SU-DHL-6 (cell line): ENCODE measurements at regions not wholly inside any gene's neighbourhood (a gene's known extent, or its start where the extent isn't known, plus 50 kb on each side); places are given as distances from the start of the nearest gene placed in this dataset.
A peak's percentile ranks its signal among the peaks of the same experiment; 100 is the strongest.

Experiments used
- H2AFZ ChIP-seq: fragments of 200-600 bp; sonication (generic); 2 replicates; pipeline ENCODE4 v1.6.1; 2014; ENCODE audit warnings: low read depth, mild to moderate bottlenecking, moderate library complexity, mixed read lengths, antibody characterized with exemption, low read length; ENCODE audit not compliant: severe bottlenecking
- H3F3A ChIP-seq: fragments of 200-600 bp; shearing (Covaris generic); 2 replicates; pipeline ENCODE4 v1.6.0; 2016; ENCODE audit warnings: antibody characterized with exemption, mild to moderate bottlenecking; ENCODE audit not compliant: insufficient read depth
- H3K27ac ChIP-seq: fragments of 200-600 bp; sonication (generic); 2 replicates; pipeline ENCODE4 v1.5.1; 2016; ENCODE audit warnings: low read depth, mild to moderate bottlenecking, low read length, moderate library complexity, mixed read lengths
- H3K27me3 ChIP-seq: fragments of 200-600 bp; sonication (generic), shearing (Covaris generic); 2 replicates; pipeline ENCODE4 v1.6.0; 2014; ENCODE audit warnings: mild to moderate bottlenecking, low read length
- H3K36me3 ChIP-seq: fragments of 200-600 bp; sonication (generic); 2 replicates; pipeline ENCODE4 v1.6.1; 2014; ENCODE audit warnings: mild to moderate bottlenecking, low read length, mixed read lengths
- H3K4me2 ChIP-seq: fragments of 300-600, 200-600 bp; shearing (Covaris generic), sonication (generic); 2 replicates; pipeline ENCODE4 v1.6.0; 2014; ENCODE audit warnings: low read length, low read depth, mild to moderate bottlenecking; ENCODE audit not compliant: poor library complexity, severe bottlenecking
- H3K4me3 ChIP-seq: fragments of 200-600 bp; sonication (generic); 2 replicates; pipeline ENCODE4 v1.5.1; 2014; ENCODE audit warnings: antibody characterized with exemption, low read length, mild to moderate bottlenecking, mixed read lengths; ENCODE audit not compliant: insufficient read depth, poor library complexity, severe bottlenecking
- H3K79me2 ChIP-seq: fragments of 200-600 bp; sonication (generic); 2 replicates; pipeline ENCODE4 v1.6.1; 2014; ENCODE audit warnings: mild to moderate bottlenecking, low read length, moderate library complexity; ENCODE audit not compliant: insufficient read depth
- H3K9ac ChIP-seq: fragments of 200-600 bp; sonication (generic); 2 replicates; pipeline ENCODE4 v1.7.0; 2014; ENCODE audit warnings: mild to moderate bottlenecking, low read length
- H3K9me2 ChIP-seq: fragments of 200-600 bp; sonication (generic); replicated peaks from 2 replicates; pipeline ENCODE4 v1.6.1; 2014; ENCODE audit warnings: low read length; ENCODE audit not compliant: insufficient read depth
- H3K9me3 ChIP-seq: fragments of 200-600 bp; sonication (generic); 2 replicates; pipeline ENCODE4 v1.6.1; 2014; ENCODE audit warnings: low read length, mixed read lengths; ENCODE audit not compliant: insufficient read depth
- H4K20me1 ChIP-seq: fragments of 200-600 bp; sonication (generic); 2 replicates; pipeline ENCODE4 v1.6.1; 2014; ENCODE audit warnings: low read depth, mild to moderate bottlenecking, antibody characterized with exemption, low read length, moderate library complexity, mixed read lengths
- EZH2phosphoT487 ChIP-seq: fragments of 200-600 bp; sonication (generic), shearing (Covaris generic); conservative IDR thresholded peaks from 2 replicates; pipeline ENCODE4 v1.6.1; 2018; ENCODE audit warnings: mild to moderate bottlenecking, antibody characterized with exemption, low read length, moderate library complexity, mixed read lengths
- TF ChIP-seq, protein P1 (sequence below): fragments of 200-600 bp; sonication (generic); IDR thresholded peaks from one replicate; pipeline ENCODE4 v1.5.1; 2017; ENCODE audit warnings: antibody characterized with exemption, mild to moderate bottlenecking, low read length, moderate library complexity; ENCODE audit not compliant: insufficient read depth, poor library complexity, severe bottlenecking

- no peaks in the 10 kb centered on the region for H3K79me2 ChIP-seq
- no peaks in the 10 kb centered on the region for H3K27me3 ChIP-seq
- H3K4me3 ChIP-seq, result no peak overlapping the region
- no peak overlapping the region for H3K4me2 ChIP-seq
- H3K27ac ChIP-seq, result no peak overlapping the region
- no peak for TF ChIP-seq EZH2phosphoT487
- TF ChIP-seq, protein P1, sequence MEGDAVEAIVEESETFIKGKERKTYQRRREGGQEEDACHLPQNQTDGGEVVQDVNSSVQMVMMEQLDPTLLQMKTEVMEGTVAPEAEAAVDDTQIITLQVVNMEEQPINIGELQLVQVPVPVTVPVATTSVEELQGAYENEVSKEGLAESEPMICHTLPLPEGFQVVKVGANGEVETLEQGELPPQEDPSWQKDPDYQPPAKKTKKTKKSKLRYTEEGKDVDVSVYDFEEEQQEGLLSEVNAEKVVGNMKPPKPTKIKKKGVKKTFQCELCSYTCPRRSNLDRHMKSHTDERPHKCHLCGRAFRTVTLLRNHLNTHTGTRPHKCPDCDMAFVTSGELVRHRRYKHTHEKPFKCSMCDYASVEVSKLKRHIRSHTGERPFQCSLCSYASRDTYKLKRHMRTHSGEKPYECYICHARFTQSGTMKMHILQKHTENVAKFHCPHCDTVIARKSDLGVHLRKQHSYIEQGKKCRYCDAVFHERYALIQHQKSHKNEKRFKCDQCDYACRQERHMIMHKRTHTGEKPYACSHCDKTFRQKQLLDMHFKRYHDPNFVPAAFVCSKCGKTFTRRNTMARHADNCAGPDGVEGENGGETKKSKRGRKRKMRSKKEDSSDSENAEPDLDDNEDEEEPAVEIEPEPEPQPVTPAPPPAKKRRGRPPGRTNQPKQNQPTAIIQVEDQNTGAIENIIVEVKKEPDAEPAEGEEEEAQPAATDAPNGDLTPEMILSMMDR, result no peak
- no peaks in the 10 kb centered on the region for H4K20me1 ChIP-seq
- no peak overlapping the region for H2AFZ ChIP-seq
- H3K9ac ChIP-seq, result no peak overlapping the region
- H3K9me2 ChIP-seq, result no peaks in the 10 kb centered on the region
- H3F3A ChIP-seq, result no peaks in the 10 kb centered on the region
- H3K9me3 ChIP-seq, result no peaks in the 10 kb centered on the region
- H3K36me3 ChIP-seq, result no peaks in the 10 kb centered on the region
Observed at GRCh38 chr20:11200423-11200822, 526.6 kb upstream of the JAG1 start.

- Histone ChIP-seq H3K27ac (no peak overlapping the region), H4K20me1 (no peaks in the 10 kb centered on the region), H3K9me3 (no peaks in the 10 kb centered on the region), H3K36me3 (no peaks in the 10 kb centered on the region), H2AFZ (no peak overlapping the region), H3K27me3 (no peaks in the 10 kb centered on the region), H3K79me2 (no peaks in the 10 kb centered on the region), H3K9ac (no peak overlapping the region), H3K9me2 (no peaks in the 10 kb centered on the region), H3F3A (no peaks in the 10 kb centered on the region), H3K4me3 (no peak overlapping the region), H3K4me2 (no peak overlapping the region)
- no peak for TF ChIP-seq EZH2phosphoT487
- TF ChIP-seq, protein P1, result peak; percentile 44
Observed at GRCh38 chr20:11204926-11205768, 531.3 kb upstream of the JAG1 start.

DNA sequence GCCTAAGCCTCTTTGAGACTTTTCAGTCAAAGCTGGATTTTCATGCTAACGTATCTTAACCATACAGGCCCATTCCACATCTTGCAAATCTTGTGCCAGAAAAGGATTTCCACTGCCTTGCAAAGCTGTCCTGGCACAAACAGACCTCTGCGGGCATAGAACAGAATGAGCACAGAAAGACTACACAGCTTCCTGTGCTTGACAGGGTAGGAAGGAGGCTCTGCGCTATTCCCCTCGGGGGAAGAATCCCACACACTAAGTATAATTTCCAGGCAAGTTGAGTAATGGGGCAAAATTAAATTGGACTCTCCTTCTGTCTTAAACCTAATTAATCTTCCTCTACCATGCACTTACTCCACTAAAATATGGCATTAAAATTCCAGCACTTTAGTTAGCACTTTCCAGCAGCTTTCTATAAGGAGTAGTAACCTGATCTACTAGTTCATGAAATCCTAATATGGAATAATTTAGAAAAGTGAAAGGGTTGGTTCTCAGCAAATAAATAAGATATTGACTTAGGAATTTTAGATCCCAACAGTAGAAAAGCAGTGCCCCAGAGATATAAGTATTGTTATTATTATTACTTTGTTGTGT is 532.1 kb upstream of the JAG1 start:
- no peaks in the 10 kb centered on the region for H3F3A ChIP-seq
- TF ChIP-seq, protein P1, result no peak
- no peak for TF ChIP-seq EZH2phosphoT487
- H3K9me2 ChIP-seq, result no peaks in the 10 kb centered on the region
- no peak overlapping the region for H3K4me2 ChIP-seq
- H3K27ac ChIP-seq, result no peak overlapping the region
- H2AFZ ChIP-seq, result no peak overlapping the region
- H3K27me3 ChIP-seq, result no peaks in the 10 kb centered on the region
- H3K79me2 ChIP-seq, result no peaks in the 10 kb centered on the region
- no peaks in the 10 kb centered on the region for H4K20me1 ChIP-seq
- H3K4me3 ChIP-seq, result no peak overlapping the region
- H3K9ac ChIP-seq, result no peak overlapping the region
- no peaks in the 10 kb centered on the region for H3K9me3 ChIP-seq
- no peaks in the 10 kb centered on the region for H3K36me3 ChIP-seq
